ENCODE measurements at regions not wholly inside any gene's neighbourhood (a gene's known extent, or its start where the extent isn't known, plus 50 kb on each side); places are given as distances from the start of the nearest gene placed in this dataset.
A peak's percentile ranks its signal among the peaks of the same experiment; 100 is the strongest.

DNA sequence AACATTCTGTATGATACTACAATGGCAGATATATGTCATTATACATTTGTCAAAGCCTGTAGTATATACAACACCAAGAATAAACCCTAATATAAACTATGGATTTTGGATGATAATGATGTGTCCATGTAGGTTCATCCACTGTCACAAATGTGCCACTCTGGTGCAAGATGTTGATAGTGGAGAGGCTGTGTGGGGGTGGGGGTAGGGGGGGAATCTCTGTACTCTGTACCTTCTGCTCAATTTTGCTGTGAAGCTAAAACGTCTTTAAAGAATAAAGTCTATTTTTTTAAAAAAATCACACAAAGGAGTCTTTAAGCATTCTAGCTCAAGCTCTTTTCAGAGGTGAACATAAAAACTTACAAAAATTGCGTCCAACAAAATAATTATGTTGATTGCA lies 88.2 kb upstream of the ABI3BP start:
- DNase-seq, result no peak

GRCh38 chr3:101077361-101078011 lies 84.3 kb upstream of the ABI3BP start:
- DNase-seq, result no peak

GRCh38 chr3:101074518-101074917 lies 81.3 kb upstream of the ABI3BP start:
- DNase-seq, result no peak

DNA sequence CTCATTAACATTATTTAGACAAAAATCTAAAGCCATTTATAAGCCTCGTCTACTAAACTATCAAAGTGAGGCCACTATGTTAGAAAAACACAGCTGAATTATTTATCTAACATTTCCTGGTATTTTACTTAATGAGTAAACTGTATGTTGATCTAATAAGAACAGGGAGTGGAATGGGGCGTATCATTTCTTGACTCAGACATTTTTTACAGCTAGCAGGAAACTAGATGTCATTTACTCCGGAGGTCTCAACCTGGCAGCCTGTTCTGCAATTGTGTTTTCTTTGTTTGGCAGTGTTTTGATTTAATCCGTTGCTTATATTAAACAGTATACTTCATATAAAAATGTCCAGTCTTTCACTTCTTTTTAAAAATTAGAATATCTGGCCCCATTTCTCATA lies 79.1 kb upstream of the ABI3BP start:
- no peak for DNase-seq

- DNase-seq, result no peak
Observed at GRCh38 chr3:101070799-101071121, 77.5 kb upstream of the ABI3BP start.

DNA sequence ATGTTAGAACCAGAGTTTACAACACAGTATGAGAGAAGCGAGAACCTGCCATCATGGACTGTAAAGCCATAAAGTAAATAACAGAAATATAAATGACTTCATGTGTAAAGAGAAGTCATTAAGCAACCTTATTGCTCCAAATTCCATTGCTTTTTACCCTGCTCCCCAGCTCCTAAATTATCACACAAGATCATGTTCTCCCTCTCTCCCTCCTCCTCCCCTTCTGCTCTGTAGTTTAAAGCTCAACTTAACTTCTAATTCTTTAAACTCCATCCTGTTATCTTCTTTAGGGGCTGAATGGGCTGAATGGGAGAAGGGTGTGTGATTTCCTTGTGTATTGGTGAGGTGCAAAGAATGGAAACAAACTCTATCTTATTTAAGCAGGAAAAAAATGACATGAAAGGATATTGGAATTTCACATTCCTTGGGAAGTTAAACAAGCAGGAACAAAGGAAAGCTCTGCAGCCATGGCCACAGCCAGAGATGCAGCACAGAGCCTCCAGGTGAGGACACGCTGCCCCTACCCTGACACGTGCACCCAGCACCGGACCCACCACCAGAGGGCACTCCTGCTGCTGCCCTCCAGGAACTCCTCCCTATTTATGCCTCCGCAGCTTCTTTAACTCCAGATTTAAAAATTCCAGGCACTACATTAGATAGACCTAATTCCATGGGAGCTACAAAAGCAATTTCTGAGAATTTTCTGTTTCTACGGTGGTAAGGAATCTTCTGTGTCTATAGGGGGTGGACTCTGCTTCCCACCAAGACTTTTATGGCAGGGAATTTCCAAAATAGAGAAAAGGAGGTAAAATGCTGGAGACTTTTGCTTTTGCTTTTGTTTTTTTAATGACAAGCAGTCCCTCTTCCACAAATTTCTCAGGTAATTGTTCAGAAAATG lies 76.9 kb upstream of the ABI3BP start:
- DNase-seq, result peak; percentile 36

- DNase-seq, result no peak
Observed at GRCh38 chr3:101068876-101069606, 75.8 kb upstream of the ABI3BP start.

DNA sequence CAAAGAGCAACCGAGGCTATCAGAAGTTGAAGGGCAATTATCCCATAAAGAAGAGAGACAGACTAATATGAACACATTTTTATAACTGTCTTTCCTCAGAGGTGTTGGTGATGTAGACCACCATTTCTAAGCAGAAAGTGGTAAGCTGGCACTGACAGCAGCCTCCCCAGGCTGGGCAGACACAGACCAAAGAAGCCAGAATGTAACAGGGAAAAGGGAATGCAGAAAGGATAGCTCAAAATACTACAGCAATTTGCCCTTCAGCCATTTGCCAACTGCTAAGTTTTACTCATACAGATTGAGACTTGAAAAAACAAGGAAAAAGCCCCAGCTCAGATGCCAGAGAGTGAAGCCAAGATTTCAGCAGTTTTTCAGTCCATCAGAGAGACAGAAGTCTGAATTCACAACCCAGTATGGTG lies 73.5 kb upstream of the ABI3BP start:
- no peak for DNase-seq

DNA sequence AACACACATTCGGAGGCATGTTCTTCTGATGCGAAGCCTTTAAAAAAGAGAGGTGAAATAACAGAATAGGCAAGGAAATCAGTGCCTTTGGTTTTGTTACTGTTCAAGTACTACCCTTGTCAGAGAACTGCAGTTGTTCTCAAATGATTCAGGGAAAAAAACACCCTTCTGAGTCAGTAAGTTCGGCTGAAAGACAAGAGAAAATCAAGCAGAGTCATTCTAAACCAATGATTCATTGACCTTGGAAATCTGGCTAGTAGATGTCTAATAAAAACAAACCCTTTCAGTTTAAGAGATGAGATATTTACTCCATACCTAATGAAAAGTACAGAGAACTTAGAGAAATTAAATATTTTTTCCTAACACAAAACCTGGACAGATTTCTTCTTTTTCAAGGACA lies 72.7 kb upstream of the ABI3BP start:
- DNase-seq, result no peak

DNA sequence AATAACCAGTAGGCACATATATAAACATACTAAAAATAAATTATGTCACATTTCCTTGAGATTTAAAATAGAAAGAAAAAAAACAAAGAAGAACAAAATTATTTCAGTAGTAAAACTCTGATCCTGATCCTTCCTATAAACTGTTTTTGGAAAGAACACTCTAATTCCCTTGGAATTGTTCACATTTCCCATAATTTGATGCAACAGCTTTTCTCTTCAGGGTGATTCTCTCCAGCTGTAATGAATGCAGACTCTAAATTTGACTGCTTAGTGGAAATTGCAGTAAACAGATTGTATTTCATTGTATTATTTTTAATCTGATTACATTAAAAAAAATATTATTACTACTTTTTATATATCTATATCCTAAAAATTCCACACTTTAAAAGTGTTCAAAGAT lies 70.2 kb upstream of the ABI3BP start:
- DNase-seq, result no peak

DNA sequence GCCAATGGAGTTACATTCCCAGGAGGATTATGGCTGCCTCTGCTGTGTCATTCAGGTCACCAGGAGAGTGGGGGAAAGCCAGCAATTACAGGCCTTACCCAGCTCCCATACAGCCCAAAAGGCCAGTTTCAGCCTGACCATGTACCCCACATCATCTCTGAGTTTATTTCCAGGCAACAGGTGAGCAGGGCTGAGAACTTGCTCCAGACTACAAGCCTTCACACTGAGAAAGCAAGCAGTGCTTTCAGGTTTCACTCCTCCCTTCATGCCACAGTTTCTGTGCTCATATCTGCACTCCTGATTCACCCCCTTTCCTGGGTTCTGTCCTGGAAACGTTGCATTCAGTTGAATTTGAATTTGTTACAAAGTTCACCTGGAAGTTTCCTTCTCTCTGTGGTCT lies 68.1 kb upstream of the ABI3BP start:
- no peak for DNase-seq

DNA sequence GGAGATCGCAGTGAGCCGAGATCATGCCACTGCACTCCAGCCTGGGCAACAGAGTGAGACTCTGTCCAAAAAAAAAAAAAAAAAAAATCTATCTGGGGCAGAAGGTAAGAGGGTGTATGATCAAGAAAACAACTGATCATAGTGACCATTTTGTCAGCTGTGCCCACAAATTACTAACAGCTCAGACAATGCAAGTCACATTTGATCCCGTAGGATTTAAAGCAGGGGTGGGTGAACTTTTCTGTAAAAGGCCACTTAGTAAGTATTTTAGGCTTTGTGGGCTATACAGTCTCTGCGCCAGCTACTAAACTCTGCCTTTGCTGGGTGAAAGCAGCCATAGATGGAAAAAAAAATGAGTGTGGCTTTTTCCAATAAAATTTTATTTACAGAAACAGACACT lies 57.6 kb upstream of the ABI3BP start:
- no peak for DNase-seq

DNA sequence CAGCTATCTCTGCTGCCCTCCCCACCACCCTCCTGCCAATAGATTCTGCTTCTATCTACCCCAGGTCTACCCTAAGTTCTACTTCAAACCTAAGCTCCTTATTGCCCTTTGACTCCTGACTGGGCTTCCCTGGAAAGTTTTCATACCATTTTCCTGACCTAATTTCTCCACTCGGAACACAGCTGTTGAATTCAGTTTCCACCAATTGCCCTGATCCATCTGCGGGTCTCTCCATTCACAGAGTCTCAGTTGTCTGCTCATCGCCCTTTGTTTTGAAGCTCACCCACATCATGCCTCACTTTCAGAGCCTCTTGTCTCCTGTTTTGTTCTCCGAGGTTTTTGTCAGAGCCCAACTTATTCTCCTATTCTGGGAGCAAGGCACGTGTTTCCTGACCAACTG lies 56.8 kb upstream of the ABI3BP start:
- DNase-seq, result no peak

GRCh38 chr3:101049532-101049931 lies 56.3 kb upstream of the ABI3BP start:
- DNase-seq, result no peak

GRCh38 chr3:101043687-101044078 lies 50.5 kb upstream of the ABI3BP start:
- DNase-seq, result no peak

GRCh38 chr3:101042996-101043686 lies 49.9 kb upstream of the ABI3BP start:
- no peak for DNase-seq

Data from NCI-H2107 (cell line).